ENCODE measurements at regions not wholly inside any gene's neighbourhood (a gene's known extent, or its start where the extent isn't known, plus 50 kb on each side); places are given as distances from the start of the nearest gene placed in this dataset.

DNA sequence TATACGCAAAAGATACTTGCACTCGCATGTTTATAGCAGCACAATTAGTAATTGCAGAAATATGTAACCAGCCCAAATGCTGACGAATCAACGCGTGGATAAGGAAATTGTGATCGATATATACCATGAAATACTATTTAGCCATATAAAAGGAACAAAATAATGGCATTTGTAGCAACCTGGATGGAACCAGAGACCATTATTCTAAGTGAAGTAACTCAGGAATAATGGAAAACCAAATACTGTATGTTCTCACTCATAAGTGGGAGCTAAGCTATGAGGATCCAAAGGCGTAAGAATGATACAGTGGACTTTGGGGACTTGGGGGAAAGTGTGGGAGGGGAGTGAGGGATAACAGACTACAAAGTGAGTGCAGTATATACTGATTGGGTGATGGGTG, 1008.0 kb upstream of the CRIM1 start:
- Histone ChIP-seq H3K27me3 (ENCODE audit: control insufficient read depth in 2 of 2, insufficient read depth in 2 of 2, low read length in 2 of 2) (no peaks in the 10 kb centered on the region), H3K9me3 (replicated peaks in 1 of 2; ENCODE audit: control insufficient read depth in 1 of 2, insufficient read depth in 1 of 2, low read length in 2 of 2) (peaks cover 10 to 14% of the 10 kb centered on the region in 2 donors), H3K4me3 (replicated peaks in 1 of 3; ENCODE audit: low read depth in 2 of 3, low read length in 3 of 3) (no peak overlapping the region), H3K4me2 (replicated peaks; ENCODE audit: extremely low read depth, low read length, poor library complexity, severe bottlenecking) (no peak overlapping the region), H3K79me2 (ENCODE audit: insufficient read depth, low read length) (no peaks in the 10 kb centered on the region), H3K36me3 (replicated peaks in 1 of 2; ENCODE audit: control insufficient read depth in 1 of 2, insufficient read depth in 2 of 2, low read length in 2 of 2) (no peaks in the 10 kb centered on the region), H3K4me1 (ENCODE audit: control insufficient read depth in 1 of 2, insufficient read depth in 2 of 2, low read length in 2 of 2) (no peaks in the 10 kb centered on the region), H3K27ac (ENCODE audit: low read depth in 1 of 2, low read length in 2 of 2) (no peak overlapping the region), H4K20me1 (ENCODE audit: insufficient read depth, low read length) (no peaks in the 10 kb centered on the region), H2AFZ (ENCODE audit: insufficient read depth, low read depth, low read length, poor library complexity, severe bottlenecking) (no peak overlapping the region), H3K9ac (ENCODE audit: insufficient read depth, low read length, poor library complexity, severe bottlenecking) (no peak overlapping the region)
- H3K4me1 Mint-ChIP-seq = no peaks in the 10 kb centered on the region
- no peak overlapping the region for H3K4me3 Mint-ChIP-seq
- no CpG with 5 or more reads among the region's 7 CpGs for WGBS (ENCODE audit: insufficient coverage)
- DNase-seq = no peak
- intact Hi-C loops (cut with micrococcal nuclease) = no loop called here
- no peaks in the 10 kb centered on the region for H3K27me3 Mint-ChIP-seq (ENCODE audit: low read depth in 3 of 3)
- H3K27ac Mint-ChIP-seq = no peak overlapping the region
- no peaks in the 10 kb centered on the region for H3K36me3 Mint-ChIP-seq
- H3K9me3 Mint-ChIP-seq = peaks cover 0 to 7% (median 3%) of the 10 kb centered on the region in 7 donors
- TF ChIP-seq, protein P1, sequence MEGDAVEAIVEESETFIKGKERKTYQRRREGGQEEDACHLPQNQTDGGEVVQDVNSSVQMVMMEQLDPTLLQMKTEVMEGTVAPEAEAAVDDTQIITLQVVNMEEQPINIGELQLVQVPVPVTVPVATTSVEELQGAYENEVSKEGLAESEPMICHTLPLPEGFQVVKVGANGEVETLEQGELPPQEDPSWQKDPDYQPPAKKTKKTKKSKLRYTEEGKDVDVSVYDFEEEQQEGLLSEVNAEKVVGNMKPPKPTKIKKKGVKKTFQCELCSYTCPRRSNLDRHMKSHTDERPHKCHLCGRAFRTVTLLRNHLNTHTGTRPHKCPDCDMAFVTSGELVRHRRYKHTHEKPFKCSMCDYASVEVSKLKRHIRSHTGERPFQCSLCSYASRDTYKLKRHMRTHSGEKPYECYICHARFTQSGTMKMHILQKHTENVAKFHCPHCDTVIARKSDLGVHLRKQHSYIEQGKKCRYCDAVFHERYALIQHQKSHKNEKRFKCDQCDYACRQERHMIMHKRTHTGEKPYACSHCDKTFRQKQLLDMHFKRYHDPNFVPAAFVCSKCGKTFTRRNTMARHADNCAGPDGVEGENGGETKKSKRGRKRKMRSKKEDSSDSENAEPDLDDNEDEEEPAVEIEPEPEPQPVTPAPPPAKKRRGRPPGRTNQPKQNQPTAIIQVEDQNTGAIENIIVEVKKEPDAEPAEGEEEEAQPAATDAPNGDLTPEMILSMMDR (IDR thresholded peaks at IDR 0.05) = no peak

DNA sequence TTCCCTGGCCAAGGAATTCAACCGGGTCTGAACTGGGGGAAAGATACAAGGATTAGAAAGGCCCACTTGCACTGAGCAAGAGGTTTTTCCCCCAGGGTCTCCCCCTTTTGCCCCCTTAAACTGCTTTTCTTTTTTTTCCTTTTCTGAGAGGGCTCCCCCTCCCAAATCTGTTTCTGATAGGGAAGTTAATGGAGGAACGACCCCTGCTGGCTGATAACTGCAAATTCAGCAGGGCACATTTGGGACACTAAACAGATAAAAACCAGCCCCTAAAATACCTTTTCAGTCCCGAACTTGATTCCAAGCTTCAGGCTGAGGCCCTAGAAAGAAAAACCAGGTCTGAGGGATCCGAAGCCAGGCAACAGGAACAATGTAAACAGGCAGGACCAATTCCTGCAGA, 1012.4 kb upstream of the CRIM1 start:
- no peaks in the 10 kb centered on the region for H3K4me1 ChIP-seq (ENCODE audit: control insufficient read depth in 1 of 2, insufficient read depth in 2 of 2, low read length in 2 of 2)
- H3K27ac ChIP-seq (ENCODE audit: low read depth in 1 of 2, low read length in 2 of 2) = no peak overlapping the region
- WGBS (ENCODE audit: insufficient coverage) = 86% methylated on average over 1 of the region's 4 CpGs
- no peak overlapping the region for H3K9ac ChIP-seq (ENCODE audit: insufficient read depth, low read length, poor library complexity, severe bottlenecking)
- no peaks in the 10 kb centered on the region for H3K79me2 ChIP-seq (ENCODE audit: insufficient read depth, low read length)
- Mint-ChIP-seq H3K36me3 (no peaks in the 10 kb centered on the region), H3K27ac (no peak overlapping the region), H3K9me3 (peaks cover 0 to 18% (median 6%) of the 10 kb centered on the region in 7 donors), H3K4me3 (no peak overlapping the region), H3K27me3 (ENCODE audit: low read depth in 3 of 3) (no peaks in the 10 kb centered on the region), H3K4me1 (no peaks in the 10 kb centered on the region)
- intact Hi-C loops (cut with micrococcal nuclease) = no loop called here
- H3K27me3 ChIP-seq (ENCODE audit: control insufficient read depth in 2 of 2, insufficient read depth in 2 of 2, low read length in 2 of 2) = no peaks in the 10 kb centered on the region
- H4K20me1 ChIP-seq (ENCODE audit: insufficient read depth, low read length) = no peaks in the 10 kb centered on the region
- no peak overlapping the region for H2AFZ ChIP-seq (ENCODE audit: insufficient read depth, low read depth, low read length, poor library complexity, severe bottlenecking)
- no peak overlapping the region for H3K4me2 ChIP-seq (replicated peaks; ENCODE audit: extremely low read depth, low read length, poor library complexity, severe bottlenecking)
- H3K9me3 ChIP-seq (replicated peaks in 1 of 2; ENCODE audit: control insufficient read depth in 1 of 2, insufficient read depth in 1 of 2, low read length in 2 of 2) = peaks cover 10 to 21% of the 10 kb centered on the region in 2 donors
- no peak for DNase-seq
- no peak overlapping the region for H3K4me3 ChIP-seq (replicated peaks in 1 of 3; ENCODE audit: low read depth in 2 of 3, low read length in 3 of 3)
- H3K36me3 ChIP-seq (replicated peaks in 1 of 2; ENCODE audit: control insufficient read depth in 1 of 2, insufficient read depth in 2 of 2, low read length in 2 of 2) = no peaks in the 10 kb centered on the region
- TF ChIP-seq, protein P1 (IDR thresholded peaks at IDR 0.05) = no peak

Measured in CD14-positive monocyte (primary cell).